Loucy (cell line): ENCODE measurements at regions not wholly inside any gene's neighbourhood (a gene's known extent, or its start where the extent isn't known, plus 50 kb on each side); places are given as distances from the start of the nearest gene placed in this dataset.

Source experiments
- H2AFZ ChIP-seq: fragments of 200-600 bp; sonication (generic); 2 replicates; pipeline ENCODE4 v1.6.0; 2016; ENCODE audit warnings: antibody characterized with exemption, mild to moderate bottlenecking, low read length, moderate library complexity
- H3F3A ChIP-seq: fragments of 200-600 bp; 2 replicates; pipeline ENCODE4 v1.6.0; 2016; ENCODE audit warnings: antibody characterized with exemption, low read depth, mild to moderate bottlenecking
- H3K27me3 ChIP-seq: fragments of 200-600 bp; sonication (generic); 2 replicates; pipeline ENCODE4 v1.6.1; 2014; ENCODE audit warnings: low read length, mild to moderate bottlenecking; ENCODE audit not compliant: insufficient read depth, poor library complexity, severe bottlenecking
- H3K36me3 ChIP-seq: fragments of 200-600 bp; sonication (generic); 2 replicates; pipeline ENCODE4 v1.6.1; 2016; ENCODE audit warnings: low read length; ENCODE audit not compliant: insufficient read depth
- H3K4me1 ChIP-seq: fragments of 200-600 bp; sonication (generic); 2 replicates; pipeline ENCODE4 v1.5.1; 2014; ENCODE audit warnings: low read length, mild to moderate bottlenecking; ENCODE audit not compliant: insufficient read depth, poor library complexity, severe bottlenecking
- H3K4me2 ChIP-seq: fragments of 200-600 bp; sonication (generic); 2 replicates; pipeline ENCODE4 v1.6.0; 2014; ENCODE audit warnings: antibody characterized with exemption, low read length, low read depth, mild to moderate bottlenecking; ENCODE audit not compliant: poor library complexity, severe bottlenecking
- H3K4me3 ChIP-seq: fragments of 200-600 bp; sonication (generic); 2 replicates; pipeline ENCODE4 v1.5.1; 2014; ENCODE audit warnings: low read length, mild to moderate bottlenecking, mixed read lengths; ENCODE audit not compliant: poor library complexity, severe bottlenecking
- H3K79me2 ChIP-seq: fragments of 200-600 bp; sonication (generic); 2 replicates; pipeline ENCODE4 v1.6.1; 2014; ENCODE audit warnings: low read length; ENCODE audit not compliant: insufficient read depth
- H3K9ac ChIP-seq: fragments of 200-600 bp; sonication (generic); 2 replicates; pipeline ENCODE4 v1.6.0; 2014; ENCODE audit warnings: mild to moderate bottlenecking, low read depth, low read length, moderate library complexity; ENCODE audit not compliant: poor library complexity, severe bottlenecking
- H3K9me2 ChIP-seq: fragments of 200-600 bp; sonication (generic); replicated peaks from 2 replicates; pipeline ENCODE4 v1.6.1; 2016; ENCODE audit warnings: low read depth, low read length, mixed read lengths
- H3K9me3 ChIP-seq: fragments of 200-600 bp; sonication (generic); 2 replicates; pipeline ENCODE4 v1.6.1; 2014; ENCODE audit warnings: mild to moderate bottlenecking, antibody characterized with exemption, low read length, low read depth; ENCODE audit not compliant: insufficient read depth
- H4K20me1 ChIP-seq: fragments of 200-600 bp; sonication (generic); 2 replicates; pipeline ENCODE4 v1.6.0; 2014; ENCODE audit warnings: antibody characterized with exemption, low read length, mild to moderate bottlenecking; ENCODE audit not compliant: insufficient read depth, poor library complexity, severe bottlenecking
- CTCF ChIP-seq: fragments of 200-600 bp; sonication (generic); conservative IDR thresholded peaks from 2 replicates; pipeline ENCODE4 v1.5.1; 2014; ENCODE audit warnings: mild to moderate bottlenecking, antibody characterized with exemption, low read length
- EZH2phosphoT487 ChIP-seq: fragments of 200-600 bp; IDR thresholded peaks from 2 replicates; pipeline ENCODE4 v1.6.1; 2018; ENCODE audit warnings: antibody characterized with exemption, mild to moderate bottlenecking, moderate library complexity, borderline replicate concordance

- no peak overlapping the region for H3K4me2 ChIP-seq
- TF ChIP-seq CTCF (no peak), EZH2phosphoT487 (no peak)
- no peak overlapping the region for H3K4me3 ChIP-seq
- no peaks in the 10 kb centered on the region for H3K9me2 ChIP-seq
- H4K20me1 ChIP-seq: no peaks in the 10 kb centered on the region
- H2AFZ ChIP-seq: no peak overlapping the region
- H3K36me3 ChIP-seq: no peaks in the 10 kb centered on the region
- H3K9me3 ChIP-seq: no peaks in the 10 kb centered on the region
- H3K9ac ChIP-seq: no peak overlapping the region
- H3K79me2 ChIP-seq: no peaks in the 10 kb centered on the region
- no peaks in the 10 kb centered on the region for H3K4me1 ChIP-seq
- no peaks in the 10 kb centered on the region for H3F3A ChIP-seq
- H3K27me3 ChIP-seq: no peaks in the 10 kb centered on the region
Measured at GRCh38 chr5:126094991-126095390, 328.2 kb upstream of the GRAMD2B start.

GRCh38 chr5:126096442-126097006 is 326.7 kb upstream of the GRAMD2B start:
- no peak overlapping the region for H3K4me2 ChIP-seq
- H3K79me2 ChIP-seq: no peaks in the 10 kb centered on the region
- no peaks in the 10 kb centered on the region for H3K4me1 ChIP-seq
- H3F3A ChIP-seq: no peaks in the 10 kb centered on the region
- no peaks in the 10 kb centered on the region for H3K27me3 ChIP-seq
- H3K9me3 ChIP-seq: no peaks in the 10 kb centered on the region
- no peaks in the 10 kb centered on the region for H3K9me2 ChIP-seq
- H4K20me1 ChIP-seq: no peaks in the 10 kb centered on the region
- no peaks in the 10 kb centered on the region for H3K36me3 ChIP-seq
- no peak overlapping the region for H3K9ac ChIP-seq
- H3K4me3 ChIP-seq: no peak overlapping the region
- no peak overlapping the region for H2AFZ ChIP-seq
- no peak for TF ChIP-seq EZH2phosphoT487
- no peak for TF ChIP-seq CTCF

- Histone ChIP-seq H3K27me3 (no peaks in the 10 kb centered on the region), H3K9me3 (no peaks in the 10 kb centered on the region), H3K4me3 (no peak overlapping the region), H3F3A (no peaks in the 10 kb centered on the region), H3K9ac (no peak overlapping the region), H3K4me2 (no peak overlapping the region), H3K4me1 (no peaks in the 10 kb centered on the region), H4K20me1 (no peaks in the 10 kb centered on the region), H3K9me2 (no peaks in the 10 kb centered on the region), H2AFZ (no peak overlapping the region), H3K36me3 (no peaks in the 10 kb centered on the region), H3K79me2 (no peaks in the 10 kb centered on the region)
- TF ChIP-seq CTCF (no peak), EZH2phosphoT487 (no peak)
Measured at GRCh38 chr5:126097876-126098275, 325.3 kb upstream of the GRAMD2B start.
